ENCODE measurements at regions not wholly inside any gene's neighbourhood (a gene's known extent, or its start where the extent isn't known, plus 50 kb on each side); places are given as distances from the start of the nearest gene placed in this dataset.

GRCh38 chr16:66229651-66230050 lies 136.8 kb upstream of the CDH5 start:
- peaks cover 52% of the 10 kb centered on the region for H3K27me3 ChIP-seq (ENCODE audit: control insufficient read depth, insufficient read depth, low read length, poor library complexity, severe bottlenecking)
- TF ChIP-seq CTCF (conservative IDR thresholded peaks at IDR 0.05) = no peak
- no peaks in the 10 kb centered on the region for H3K36me3 ChIP-seq (ENCODE audit: control insufficient read depth, insufficient read depth, low read length)
- H3K36me3 Mint-ChIP-seq (ENCODE audit: low read depth) = no peaks in the 10 kb centered on the region
- H3K4me1 Mint-ChIP-seq = peaks cover 17% of the 10 kb centered on the region
- H3K27ac Mint-ChIP-seq = no peak overlapping the region
- no peak overlapping the region for H3K4me3 Mint-ChIP-seq
- H3K27ac ChIP-seq (ENCODE audit: low read depth, low read length) = no peak overlapping the region
- H3K9ac ChIP-seq (ENCODE audit: extremely low read depth, low read length, poor library complexity, severe bottlenecking) = no peak overlapping the region
- H3K4me1 ChIP-seq (ENCODE audit: control insufficient read depth, insufficient read depth, low read length) = no peaks in the 10 kb centered on the region
- H3K9me3 Mint-ChIP-seq = no peaks in the 10 kb centered on the region
- no peaks in the 10 kb centered on the region for H3K9me3 ChIP-seq (ENCODE audit: control insufficient read depth, low read length)
- H3K4me3 ChIP-seq (ENCODE audit: low read length) = no peak overlapping the region
- DNase-seq = no peak
- 95 to 100% methylated on average over 3 to 4 of the region's 4 CpGs for WGBS, 2 experiments (ENCODE audit: insufficient coverage in 1 of 2, insufficient read length in 1 of 2)
- H3K27me3 Mint-ChIP-seq (ENCODE audit: insufficient read depth) = peaks cover 64% of the 10 kb centered on the region

DNA sequence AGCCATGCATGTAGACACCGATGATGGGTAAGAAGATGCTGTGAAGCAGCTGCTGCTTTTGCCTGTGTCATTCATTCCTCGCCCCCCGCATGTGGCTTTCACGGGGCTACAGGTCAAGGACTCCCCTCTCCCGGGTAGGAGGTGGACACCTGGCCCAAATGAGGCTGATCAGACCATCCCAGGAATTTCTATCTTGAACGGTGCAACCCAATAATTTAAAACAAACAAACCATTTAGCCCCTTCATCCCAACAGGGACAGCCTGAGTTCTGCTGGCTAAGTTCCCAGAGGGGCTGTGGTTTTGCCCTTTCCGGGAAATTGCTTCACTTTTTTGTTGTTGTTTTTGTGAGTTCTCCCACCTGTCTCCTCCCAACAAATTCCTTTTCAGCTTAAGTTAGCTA lies 137.7 kb upstream of the CDH5 start:
- no peak overlapping the region for H3K9ac ChIP-seq (ENCODE audit: extremely low read depth, low read length, poor library complexity, severe bottlenecking)
- H3K4me1 Mint-ChIP-seq = peaks cover 17% of the 10 kb centered on the region
- no peak overlapping the region for H3K4me3 Mint-ChIP-seq
- H3K36me3 ChIP-seq (ENCODE audit: control insufficient read depth, insufficient read depth, low read length) = no peaks in the 10 kb centered on the region
- no peaks in the 10 kb centered on the region for H3K9me3 Mint-ChIP-seq
- H3K36me3 Mint-ChIP-seq (ENCODE audit: low read depth) = no peaks in the 10 kb centered on the region
- H3K4me3 ChIP-seq (ENCODE audit: low read length) = no peak overlapping the region
- peak overlapping the region; percentile 35 for H3K27ac Mint-ChIP-seq
- TF ChIP-seq CTCF (conservative IDR thresholded peaks at IDR 0.05) = no peak
- DNase-seq = peak; percentile 28
- WGBS, 2 experiments (ENCODE audit: insufficient coverage in 1 of 2, insufficient read length in 1 of 2) = 60 to 77% methylated on average over 3 to 7 of the region's 7 CpGs
- H3K9me3 ChIP-seq (ENCODE audit: control insufficient read depth, low read length) = no peaks in the 10 kb centered on the region
- H3K27me3 Mint-ChIP-seq (ENCODE audit: insufficient read depth) = peaks cover 69% of the 10 kb centered on the region
- H3K27me3 ChIP-seq (ENCODE audit: control insufficient read depth, insufficient read depth, low read length, poor library complexity, severe bottlenecking) = peaks cover 58% of the 10 kb centered on the region
- no peaks in the 10 kb centered on the region for H3K4me1 ChIP-seq (ENCODE audit: control insufficient read depth, insufficient read depth, low read length)
- no peak overlapping the region for H3K27ac ChIP-seq (ENCODE audit: low read depth, low read length)

DNA sequence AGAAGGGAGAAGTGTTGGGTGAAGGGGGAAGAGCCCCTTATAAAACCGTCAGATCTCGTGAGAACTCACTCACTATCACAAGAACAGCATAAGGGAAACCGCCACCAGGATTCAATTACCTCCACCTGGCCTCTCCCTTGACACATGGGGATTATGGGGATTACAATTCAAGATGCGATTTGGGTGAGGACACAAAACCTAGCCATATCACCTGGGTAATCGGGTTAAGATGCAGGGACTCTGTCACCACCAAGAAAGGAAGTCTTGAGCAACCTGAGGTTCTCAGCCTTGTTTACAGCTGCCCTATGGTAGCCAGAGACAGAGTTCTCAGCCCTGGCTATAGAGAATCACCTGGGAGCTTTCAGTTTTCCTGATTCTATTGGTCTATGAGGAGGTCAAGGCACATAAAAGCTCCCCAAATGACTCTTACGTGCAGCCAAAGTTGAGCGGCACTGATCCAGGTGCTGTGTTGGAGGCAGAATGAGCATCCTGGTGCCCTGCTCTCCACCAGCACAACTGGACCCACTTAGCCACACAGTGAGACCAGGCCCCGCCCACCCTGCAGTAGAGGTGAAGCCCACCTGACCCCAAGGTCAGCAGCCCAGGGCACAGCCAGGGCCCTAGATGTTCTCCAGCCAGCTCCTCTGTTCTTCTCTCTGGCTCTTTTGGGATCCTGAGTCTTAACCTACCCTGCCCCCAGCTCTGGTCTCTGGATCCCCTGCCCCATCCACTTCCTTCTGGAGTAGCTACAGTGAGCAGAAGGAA lies 138.5 kb upstream of the CDH5 start:
- H3K27ac ChIP-seq (ENCODE audit: low read depth, low read length) = no peak overlapping the region
- TF ChIP-seq CTCF (conservative IDR thresholded peaks at IDR 0.05) = no peak
- Mint-ChIP-seq H3K27me3 (ENCODE audit: insufficient read depth) (peaks cover 67% of the 10 kb centered on the region), H3K4me1 (peaks cover 17% of the 10 kb centered on the region), H3K36me3 (ENCODE audit: low read depth) (no peaks in the 10 kb centered on the region), H3K4me3 (no peak overlapping the region), H3K9me3 (no peaks in the 10 kb centered on the region), H3K27ac (no peak overlapping the region)
- H3K4me3 ChIP-seq (ENCODE audit: low read length) = no peak overlapping the region
- 70 to 94% methylated on average over 4 to 8 of the region's 8 CpGs for WGBS, 2 experiments (ENCODE audit: insufficient coverage in 1 of 2, insufficient read length in 1 of 2)
- H3K9me3 ChIP-seq (ENCODE audit: control insufficient read depth, low read length) = no peaks in the 10 kb centered on the region
- H3K36me3 ChIP-seq (ENCODE audit: control insufficient read depth, insufficient read depth, low read length) = no peaks in the 10 kb centered on the region
- peak; percentile 57 for DNase-seq
- peaks cover 58% of the 10 kb centered on the region for H3K27me3 ChIP-seq (ENCODE audit: control insufficient read depth, insufficient read depth, low read length, poor library complexity, severe bottlenecking)
- H3K4me1 ChIP-seq (ENCODE audit: control insufficient read depth, insufficient read depth, low read length) = no peaks in the 10 kb centered on the region
- H3K9ac ChIP-seq (ENCODE audit: extremely low read depth, low read length, poor library complexity, severe bottlenecking) = no peak overlapping the region

Measured in endodermal cell (in vitro differentiated cells).